Adrenal gland (tissue), 9 donors: ENCODE measurements at regions not wholly inside any gene's neighbourhood (a gene's known extent, or its start where the extent isn't known, plus 50 kb on each side); places are given as distances from the start of the nearest gene placed in this dataset.

Experiments used
- DNase-seq, 7 donors: peaks; one replicate each; pipeline ENCODE4 v3.0.0-alpha.2; 2019 to 2020
- H3K27ac ChIP-seq, 5 donors: fragments of 200-600 bp; sonication (generic) in 4 of 5; 1 replicate in 3 of 5; 2 replicates in 2 of 5; pipeline versions ENCODE4 v1.5.1 to v1.8.0; 2016 to 2020; ENCODE audit warnings: mild to moderate bottlenecking in 1 of 5
- H3K27me3 ChIP-seq: fragments of 200-600 bp; 2 replicates; pipeline ENCODE4 v1.8.0; 2021
- H3K36me3 ChIP-seq, 2 donors: fragments of 200-600 bp; replicated peaks in 1 of 2; 1 replicate in 1 of 2; 2 replicates in 1 of 2; pipeline versions ENCODE4 v1.5.1 to v1.8.0; 2018 to 2022
- H3K4me1 ChIP-seq, 2 donors: fragments of 200-600 bp; replicated peaks in 1 of 2; 1 replicate in 1 of 2; 2 replicates in 1 of 2; pipeline versions ENCODE4 v1.5.1 to v1.8.0; 2018 to 2021
- H3K4me3 ChIP-seq, 4 donors: fragments of 200-600 bp; sonication (generic) in 3 of 4; one replicate each; pipeline ENCODE4 v1.5.1; 2016 to 2018
- H3K9me3 ChIP-seq, 3 donors: fragments of 200-600 bp; sonication (generic) in 1 of 3; replicated peaks in 1 of 3; 1 replicate in 2 of 3; 2 replicates in 1 of 3; pipeline versions ENCODE4 v1.5.1 to v1.8.0; 2016 to 2021
- POLR2A ChIP-seq, 2 donors: fragments of 450-650 bp; IDR thresholded peaks; one replicate each; pipeline ENCODE4 v1.6.1; 2017; ENCODE audit warnings: antibody characterized with exemption in 2 of 2, mild to moderate bottlenecking in 2 of 2, moderate library complexity in 1 of 2
- WGBS, 4 donors: extraction: QIAGEN DNeasy Blood & Tissue Kit in 2 of 4; methylation state at CpG; one replicate each; pipeline versions ENCODE4 v1.1.5 to v1.1.7; 2013 to 2017; 5-methylcytosine and 5-hydroxymethylcytosine counted together
- intact Hi-C, 2 donors: fragments of 100-400 bp; cut with DNase I; formaldehyde crosslinking; loops; one replicate each; pipeline versions ENCODE4 v1.14.1 to v1.15.0; 2022 to 2023
- TF ChIP-seq, protein P1 (sequence below), 6 experiments: fragments of 450-650 bp in 4 of 6; fragments of 200-600 bp in 2 of 6; sonication (generic) in 1 of 6; IDR thresholded peaks; 1 replicate in 5 of 6; 2 replicates in 1 of 6; pipeline versions ENCODE4 v1.5.1 to v1.8.0; 2016 to 2021; ENCODE audit warnings: antibody characterized with exemption in 6 of 6, mild to moderate bottlenecking in 2 of 6, moderate library complexity in 1 of 6
- donor health status: healthy with polysubstance abuse.
- donor health status: Bipolar disorder and iron deficiency.
- donor health status: DM: yes; HTN: yes; CAD: no.
- donor health status: DM: no; HTN: no; CAD: no.
- donor health status: DM: no; HTN: no; CAD: no.

DNA sequence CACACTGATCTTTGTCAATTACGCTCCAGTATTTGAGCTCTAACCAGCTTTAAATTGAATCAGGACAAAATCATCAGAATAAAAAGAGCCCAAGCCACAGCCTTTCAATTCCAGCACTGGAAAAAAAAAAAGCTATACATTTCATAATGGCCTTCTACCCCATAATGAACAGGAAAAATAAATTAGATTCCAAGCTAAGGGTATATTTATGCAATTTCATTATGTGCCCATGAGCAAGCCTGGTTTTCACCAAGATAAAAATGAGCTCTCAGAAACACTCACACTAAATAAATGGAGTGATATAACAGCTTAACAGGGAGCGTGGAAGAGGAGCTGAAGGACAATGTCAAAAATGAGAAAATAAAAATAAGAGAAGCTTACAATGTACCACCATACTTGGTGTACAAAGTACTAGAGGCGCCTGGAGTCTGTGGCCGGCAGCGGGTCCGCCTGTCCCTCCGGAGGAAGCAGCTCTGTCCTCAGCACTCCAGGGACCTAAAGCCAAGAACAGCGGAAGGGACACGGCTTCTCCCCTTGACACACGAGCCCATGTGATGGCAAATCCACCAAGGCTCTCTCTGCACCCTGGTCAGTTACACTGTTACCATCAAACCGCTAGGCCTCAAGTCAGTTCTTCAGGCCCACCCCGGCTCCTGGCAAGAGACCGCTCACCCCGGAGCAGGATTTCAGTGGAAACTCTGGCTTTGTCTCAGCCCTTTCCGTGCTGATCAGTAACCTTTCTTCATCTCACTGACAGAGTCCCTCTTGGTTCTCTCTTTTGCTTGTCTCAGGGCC, 69.6 kb downstream of the RBFOX3 start:
- Histone ChIP-seq H3K9me3 (no peaks in the 10 kb centered on the region), H3K27me3 (no peaks in the 10 kb centered on the region), H3K27ac (no peak overlapping the region), H3K4me1 (no peaks in the 10 kb centered on the region), H3K4me3 (no peak overlapping the region), H3K36me3 (no peaks in the 10 kb centered on the region)
- DNase-seq, result no peak
- intact Hi-C loops, result no loop called here
- whole genome bisulfite sequencing, 4 donors, result 81 to 90% (median 85%) methylated on average over 14 to 15 of the region's 15 CpGs
- TF ChIP-seq, protein P1, sequence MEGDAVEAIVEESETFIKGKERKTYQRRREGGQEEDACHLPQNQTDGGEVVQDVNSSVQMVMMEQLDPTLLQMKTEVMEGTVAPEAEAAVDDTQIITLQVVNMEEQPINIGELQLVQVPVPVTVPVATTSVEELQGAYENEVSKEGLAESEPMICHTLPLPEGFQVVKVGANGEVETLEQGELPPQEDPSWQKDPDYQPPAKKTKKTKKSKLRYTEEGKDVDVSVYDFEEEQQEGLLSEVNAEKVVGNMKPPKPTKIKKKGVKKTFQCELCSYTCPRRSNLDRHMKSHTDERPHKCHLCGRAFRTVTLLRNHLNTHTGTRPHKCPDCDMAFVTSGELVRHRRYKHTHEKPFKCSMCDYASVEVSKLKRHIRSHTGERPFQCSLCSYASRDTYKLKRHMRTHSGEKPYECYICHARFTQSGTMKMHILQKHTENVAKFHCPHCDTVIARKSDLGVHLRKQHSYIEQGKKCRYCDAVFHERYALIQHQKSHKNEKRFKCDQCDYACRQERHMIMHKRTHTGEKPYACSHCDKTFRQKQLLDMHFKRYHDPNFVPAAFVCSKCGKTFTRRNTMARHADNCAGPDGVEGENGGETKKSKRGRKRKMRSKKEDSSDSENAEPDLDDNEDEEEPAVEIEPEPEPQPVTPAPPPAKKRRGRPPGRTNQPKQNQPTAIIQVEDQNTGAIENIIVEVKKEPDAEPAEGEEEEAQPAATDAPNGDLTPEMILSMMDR (IDR thresholded peaks at IDR 0.05), result no peak
- TF ChIP-seq POLR2A (IDR thresholded peaks at IDR 0.05), result no peak

DNA sequence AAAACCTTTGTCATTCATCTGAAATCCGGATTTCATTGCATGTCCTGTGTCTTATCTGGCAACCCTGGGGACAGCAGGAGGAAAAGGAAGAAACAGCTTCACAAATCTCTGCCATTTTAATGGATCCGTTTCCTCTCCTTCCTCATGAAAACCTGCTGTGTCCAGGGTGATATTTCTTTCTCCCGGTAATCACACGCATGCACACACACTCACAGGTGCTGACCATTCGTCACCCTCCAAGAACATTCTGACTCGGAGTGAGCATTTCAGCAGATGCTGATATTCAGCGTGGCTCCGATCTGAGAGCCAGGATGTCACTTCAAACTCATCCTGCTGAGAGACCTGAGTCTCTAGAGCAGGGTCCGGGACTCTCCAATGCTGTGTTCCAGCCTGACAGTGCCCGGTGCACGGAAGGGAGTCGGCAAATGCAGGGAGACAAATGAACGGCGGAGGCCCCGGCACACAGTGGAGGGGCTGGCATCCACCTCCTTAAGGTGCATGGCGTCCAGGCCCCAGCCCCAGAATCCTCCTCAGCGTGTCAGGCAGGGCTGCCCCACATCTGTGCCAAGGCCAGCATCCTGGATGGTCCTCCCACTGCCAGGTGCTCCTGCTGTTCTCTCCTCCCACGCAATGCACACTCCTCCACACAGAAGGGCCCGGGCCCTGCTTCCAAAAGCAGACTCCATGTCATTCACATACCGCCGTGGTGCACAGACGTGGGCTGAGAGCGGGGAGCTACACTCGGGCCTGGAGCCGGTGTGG, 70.7 kb downstream of the RBFOX3 start:
- H3K36me3 ChIP-seq, result no peaks in the 10 kb centered on the region
- H3K27ac ChIP-seq, result no peak overlapping the region
- H3K4me1 ChIP-seq, result no peaks in the 10 kb centered on the region
- no peaks in the 10 kb centered on the region for H3K27me3 ChIP-seq
- intact Hi-C loops, result no loop called here
- no peak for DNase-seq
- 62 to 81% (median 77%) methylated on average over 9 to 25 of the region's 25 CpGs for WGBS, 4 donors
- no peaks in the 10 kb centered on the region for H3K9me3 ChIP-seq
- H3K4me3 ChIP-seq, result no peak overlapping the region
- TF ChIP-seq, protein P1 (IDR thresholded peaks at IDR 0.05), result no peak
- TF ChIP-seq POLR2A (IDR thresholded peaks at IDR 0.05), result no peak

DNA sequence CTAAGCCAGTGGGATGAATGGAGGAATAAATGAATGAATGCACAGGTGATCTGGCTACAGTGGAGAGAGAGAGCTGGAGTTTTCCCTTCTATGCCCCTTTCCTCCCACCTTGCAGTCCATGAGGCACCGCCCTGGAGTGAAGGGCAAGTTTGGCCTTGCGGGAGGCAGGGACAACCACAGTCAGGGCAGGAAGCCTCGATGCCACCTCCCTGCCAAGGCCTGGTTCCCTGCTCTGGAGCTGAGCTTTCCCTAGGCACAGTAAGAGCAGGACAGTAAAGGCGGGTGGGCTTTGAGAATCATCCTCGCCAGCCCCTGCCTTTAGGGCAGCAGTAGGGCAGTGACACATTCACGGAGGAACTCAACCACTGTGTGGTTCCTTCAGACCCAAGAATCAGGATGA, 72.6 kb downstream of the RBFOX3 start:
- intact Hi-C loops, result no loop called here
- no peaks in the 10 kb centered on the region for H3K27me3 ChIP-seq
- H3K4me3 ChIP-seq, result no peak overlapping the region
- H3K36me3 ChIP-seq, result no peaks in the 10 kb centered on the region
- 82 to 88% (median 85%) methylated on average over 3 to 6 of the region's 6 CpGs for WGBS, 4 donors
- no peaks in the 10 kb centered on the region for H3K9me3 ChIP-seq
- no peak for DNase-seq
- no peak overlapping the region for H3K27ac ChIP-seq
- no peak for TF ChIP-seq POLR2A (IDR thresholded peaks at IDR 0.05)
- TF ChIP-seq, protein P1 (IDR thresholded peaks at IDR 0.05), result no peak
- H3K4me1 ChIP-seq, result no peaks in the 10 kb centered on the region

DNA sequence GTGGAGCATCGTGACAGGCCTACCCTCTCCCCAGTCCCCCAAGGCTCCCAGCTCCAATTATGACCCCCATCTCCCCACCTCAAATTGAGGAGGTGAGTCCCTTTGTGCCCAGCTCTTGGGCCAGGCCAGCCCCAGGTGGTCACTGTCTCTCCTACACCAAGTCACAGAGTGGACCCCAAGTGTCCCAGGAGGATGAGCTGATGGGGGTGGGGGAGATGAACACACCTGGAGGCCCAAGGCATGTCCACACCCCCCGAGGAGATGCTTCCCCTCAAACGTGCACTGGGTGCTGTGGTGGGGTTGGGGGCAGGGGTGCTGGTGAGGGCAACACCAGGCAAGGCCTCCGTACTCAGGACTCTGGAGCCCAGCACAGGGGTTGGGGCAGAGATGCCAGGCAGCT, 73.2 kb downstream of the RBFOX3 start:
- TF ChIP-seq, protein P1 (IDR thresholded peaks at IDR 0.05), result no peak
- TF ChIP-seq POLR2A (IDR thresholded peaks at IDR 0.05), result no peak
- no peak for DNase-seq
- Histone ChIP-seq H3K36me3 (no peaks in the 10 kb centered on the region), H3K4me1 (no peaks in the 10 kb centered on the region), H3K27ac (no peak overlapping the region), H3K4me3 (no peak overlapping the region), H3K27me3 (no peaks in the 10 kb centered on the region), H3K9me3 (no peaks in the 10 kb centered on the region)
- WGBS, 4 donors, result 49 to 84% (median 80%) methylated on average over 2 to 4 of the region's 4 CpGs
- intact Hi-C loops, result no loop called here
